ENCODE measurements at regions not wholly inside any gene's neighbourhood (a gene's known extent, or its start where the extent isn't known, plus 50 kb on each side); places are given as distances from the start of the nearest gene placed in this dataset.

- TF ChIP-seq CTCF (IDR thresholded peaks at IDR 0.05), result no peak
- Mint-ChIP-seq H3K4me1 (ENCODE audit: low read depth) (no peaks in the 10 kb centered on the region), H3K36me3 (ENCODE audit: low read depth) (no peaks in the 10 kb centered on the region), H3K9me3 (ENCODE audit: low read depth) (peaks cover 3% of the 10 kb centered on the region), H3K27ac (ENCODE audit: unreplicated experiment) (no peak overlapping the region), H3K27me3 (ENCODE audit: low read depth) (no peaks in the 10 kb centered on the region), H3K4me3 (ENCODE audit: unreplicated experiment) (no peak overlapping the region)
- no peak for DNase-seq (ENCODE audit: low spot score)
These were observed 224.0 kb downstream of the C1orf94 start for GRCh38 chr1:34400675-34401074.

- no peaks in the 10 kb centered on the region for H3K27me3 Mint-ChIP-seq (ENCODE audit: low read depth)
- no peak overlapping the region for H3K4me3 Mint-ChIP-seq (ENCODE audit: unreplicated experiment)
- peaks cover 8% of the 10 kb centered on the region for H3K9me3 Mint-ChIP-seq (ENCODE audit: low read depth)
- no peak for DNase-seq (ENCODE audit: low spot score)
- no peak for TF ChIP-seq CTCF (IDR thresholded peaks at IDR 0.05)
- H3K27ac Mint-ChIP-seq (ENCODE audit: unreplicated experiment), result no peak overlapping the region
- no peaks in the 10 kb centered on the region for H3K4me1 Mint-ChIP-seq (ENCODE audit: low read depth)
- H3K36me3 Mint-ChIP-seq (ENCODE audit: low read depth), result no peaks in the 10 kb centered on the region
These were observed 226.4 kb downstream of the C1orf94 start for GRCh38 chr1:34403156-34403555.

GRCh38 chr1:34404804-34405203 lies 228.1 kb downstream of the C1orf94 start:
- no peak overlapping the region for H3K4me3 Mint-ChIP-seq (ENCODE audit: unreplicated experiment)
- no peaks in the 10 kb centered on the region for H3K4me1 Mint-ChIP-seq (ENCODE audit: low read depth)
- no peaks in the 10 kb centered on the region for H3K36me3 Mint-ChIP-seq (ENCODE audit: low read depth)
- no peak for TF ChIP-seq CTCF (IDR thresholded peaks at IDR 0.05)
- H3K9me3 Mint-ChIP-seq (ENCODE audit: low read depth), result peaks cover 11% of the 10 kb centered on the region
- no peak overlapping the region for H3K27ac Mint-ChIP-seq (ENCODE audit: unreplicated experiment)
- no peak for DNase-seq (ENCODE audit: low spot score)
- no peaks in the 10 kb centered on the region for H3K27me3 Mint-ChIP-seq (ENCODE audit: low read depth)

GRCh38 chr1:34405266-34405959 lies 228.7 kb downstream of the C1orf94 start:
- no peaks in the 10 kb centered on the region for H3K27me3 Mint-ChIP-seq (ENCODE audit: low read depth)
- H3K27ac Mint-ChIP-seq (ENCODE audit: unreplicated experiment), result no peak overlapping the region
- DNase-seq (ENCODE audit: low spot score), result no peak
- H3K36me3 Mint-ChIP-seq (ENCODE audit: low read depth), result no peaks in the 10 kb centered on the region
- TF ChIP-seq CTCF (IDR thresholded peaks at IDR 0.05), result no peak
- H3K9me3 Mint-ChIP-seq (ENCODE audit: low read depth), result peaks cover 15% of the 10 kb centered on the region
- no peak overlapping the region for H3K4me3 Mint-ChIP-seq (ENCODE audit: unreplicated experiment)
- no peaks in the 10 kb centered on the region for H3K4me1 Mint-ChIP-seq (ENCODE audit: low read depth)

GRCh38 chr1:34406377-34406776 lies 229.7 kb downstream of the C1orf94 start:
- Mint-ChIP-seq H3K4me1 (ENCODE audit: low read depth) (no peaks in the 10 kb centered on the region), H3K36me3 (ENCODE audit: low read depth) (no peaks in the 10 kb centered on the region), H3K27me3 (ENCODE audit: low read depth) (no peaks in the 10 kb centered on the region), H3K4me3 (ENCODE audit: unreplicated experiment) (no peak overlapping the region), H3K9me3 (ENCODE audit: low read depth) (peaks cover 15% of the 10 kb centered on the region), H3K27ac (ENCODE audit: unreplicated experiment) (no peak overlapping the region)
- no peak for DNase-seq (ENCODE audit: low spot score)
- no peak for TF ChIP-seq CTCF (IDR thresholded peaks at IDR 0.05)
